HG03460 (cell line): ENCODE measurements at regions not wholly inside any gene's neighbourhood (a gene's known extent, or its start where the extent isn't known, plus 50 kb on each side); places are given as distances from the start of the nearest gene placed in this dataset.

Source experiments
- ATAC-seq: cut with Tn5 transposase; IDR thresholded peaks from one replicate; pipeline ENCODE4 v1.9.1; 2021; ENCODE audit not compliant: unreplicated experiment

DNA sequence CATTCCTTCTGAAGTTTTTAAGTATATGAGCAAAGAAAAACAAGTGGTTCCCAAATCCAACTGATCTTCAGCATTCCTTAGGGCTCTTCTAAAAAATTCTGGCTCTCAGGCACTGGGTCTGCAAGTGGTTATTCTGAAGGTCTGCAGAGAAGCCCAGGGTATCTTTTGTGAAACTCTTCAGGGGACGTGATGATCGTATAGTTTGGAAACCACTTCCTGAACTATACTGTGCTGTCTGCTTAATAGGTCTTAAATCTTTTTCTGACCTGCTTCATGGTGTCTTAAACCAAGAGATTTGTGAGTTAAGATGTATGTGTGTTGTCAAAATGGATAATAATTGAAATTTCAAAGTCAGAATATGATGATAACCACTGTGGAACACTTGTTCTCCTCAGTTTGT, 115.5 kb downstream of the LHX9 start:
- ATAC-seq = no peak

DNA sequence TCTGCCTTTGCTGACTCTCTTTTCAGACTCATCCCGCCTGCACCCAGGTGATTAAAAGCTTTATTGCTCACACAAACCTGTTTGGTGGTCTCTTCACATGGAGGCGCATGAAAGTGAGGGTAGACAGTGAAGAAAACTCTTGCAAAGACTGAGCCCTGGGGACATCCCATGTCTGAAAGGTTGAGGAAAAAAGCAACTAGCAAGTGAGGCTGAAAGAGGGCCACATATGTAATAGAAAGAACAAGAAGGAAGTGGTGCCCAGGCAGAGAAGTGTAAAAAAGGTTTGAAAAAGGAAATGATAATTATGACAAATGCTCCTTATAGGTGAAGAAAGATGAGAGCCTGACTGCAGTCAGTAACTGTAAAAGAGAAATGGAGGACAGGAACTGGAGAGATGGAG, 115.9 kb upstream of the NEK7 start:
- no peak for ATAC-seq

DNA sequence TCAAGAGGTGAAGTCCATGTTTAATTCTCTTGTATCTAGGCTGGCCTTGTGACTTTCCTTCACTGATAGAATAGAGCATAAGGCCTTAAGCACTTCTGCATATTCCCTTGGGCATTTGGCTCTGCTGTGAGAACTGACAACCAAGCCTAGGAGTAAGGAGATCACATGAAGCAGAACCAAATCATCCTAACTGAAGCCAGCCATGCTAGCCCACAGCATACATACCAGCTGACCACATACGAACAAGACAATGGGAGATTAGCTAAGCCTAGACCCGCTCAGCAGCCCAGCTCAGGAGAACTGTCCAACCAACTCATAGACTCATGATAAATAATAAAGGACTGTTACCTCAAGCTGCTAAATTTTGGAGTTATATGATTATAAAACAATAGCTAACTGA, 114.6 kb upstream of the NEK7 start:
- ATAC-seq = no peak

DNA sequence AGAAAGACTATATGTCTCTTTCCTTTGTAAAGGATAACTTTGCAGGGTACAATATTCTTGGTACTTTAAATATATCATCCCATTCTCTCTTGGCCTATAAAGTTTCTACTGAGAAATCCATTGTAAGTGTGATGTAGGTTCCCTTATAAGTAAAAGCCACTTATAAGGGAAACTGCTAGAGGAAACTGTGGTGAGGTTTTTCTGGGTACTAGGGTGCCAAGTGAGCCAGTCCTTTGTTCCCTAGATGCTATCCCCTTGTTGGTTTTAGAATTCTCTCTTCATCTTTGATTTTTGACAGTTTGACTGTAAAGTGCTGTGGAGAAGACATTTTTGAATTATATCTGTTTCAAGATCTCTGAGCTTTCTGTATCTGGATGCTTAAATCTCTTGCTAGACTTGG, 108.9 kb upstream of the NEK7 start:
- no peak for ATAC-seq

GRCh38 chr1:198054510-198054909, 102.3 kb upstream of the NEK7 start:
- no peak for ATAC-seq

GRCh38 chr1:198056255-198056654, 100.5 kb upstream of the NEK7 start:
- ATAC-seq = peak; percentile 72

DNA sequence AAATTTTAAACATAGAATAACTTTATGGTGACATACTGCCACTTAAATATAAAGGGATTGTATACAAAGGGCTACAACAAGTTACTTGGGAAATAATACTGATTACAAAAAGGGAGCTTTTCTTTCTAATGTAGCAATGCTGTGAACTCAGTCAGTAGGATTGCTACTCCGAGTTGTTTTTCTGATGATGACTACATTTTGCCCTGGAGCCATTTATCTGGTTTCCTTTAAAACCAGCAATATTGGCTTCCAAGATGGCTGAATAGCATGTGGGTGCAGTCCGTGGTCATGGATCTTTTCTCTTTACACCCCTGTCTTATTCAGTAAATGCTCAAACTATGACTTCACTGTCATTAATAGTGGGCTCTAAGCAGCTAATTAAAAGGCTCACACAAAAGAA, 92.6 kb upstream of the NEK7 start:
- no peak for ATAC-seq

GRCh38 chr1:198068285-198068684, 88.5 kb upstream of the NEK7 start:
- ATAC-seq = no peak

GRCh38 chr1:198072177-198072576, 84.6 kb upstream of the NEK7 start:
- ATAC-seq = no peak

DNA sequence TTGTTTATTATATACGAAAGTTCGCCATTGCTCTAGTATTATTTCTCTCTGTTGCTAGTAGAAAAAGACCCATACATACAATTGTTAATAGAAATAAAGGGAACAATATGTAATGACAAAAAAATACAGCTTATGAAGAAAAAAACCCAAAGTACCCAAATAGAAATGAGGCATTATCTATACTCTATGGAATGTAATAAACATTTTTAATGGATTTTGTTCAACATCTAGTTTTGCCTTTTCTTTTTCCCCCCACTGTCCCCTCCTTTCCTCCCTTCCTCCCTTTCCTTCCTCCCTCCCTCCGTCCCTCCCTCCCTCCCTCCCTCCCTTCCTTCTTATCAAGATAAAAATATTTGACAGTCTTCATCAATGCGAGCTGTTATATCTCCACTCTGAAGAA, 81.5 kb upstream of the NEK7 start:
- ATAC-seq = no peak

- ATAC-seq = no peak
These were observed 77.3 kb upstream of the NEK7 start for GRCh38 chr1:198079432-198079951.

GRCh38 chr1:198082576-198082975, 74.2 kb upstream of the NEK7 start:
- ATAC-seq = no peak

DNA sequence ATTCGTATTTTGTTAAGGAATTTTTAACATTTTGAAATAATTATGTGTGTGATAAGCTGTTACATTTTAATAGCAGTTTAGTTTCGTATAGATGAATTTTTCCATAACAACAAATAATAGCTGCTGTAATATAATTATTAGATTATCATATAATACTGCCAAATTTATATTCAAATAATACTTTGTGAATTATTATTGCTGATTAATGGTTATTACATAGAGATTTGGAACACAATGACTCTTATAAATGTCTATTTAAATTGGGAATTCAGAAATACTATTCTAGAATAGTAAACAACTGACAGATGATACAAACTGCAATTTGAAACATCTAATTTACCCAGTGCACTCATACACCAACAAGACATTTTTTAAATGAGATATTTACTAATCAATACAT, 73.2 kb upstream of the NEK7 start:
- no peak for ATAC-seq

DNA sequence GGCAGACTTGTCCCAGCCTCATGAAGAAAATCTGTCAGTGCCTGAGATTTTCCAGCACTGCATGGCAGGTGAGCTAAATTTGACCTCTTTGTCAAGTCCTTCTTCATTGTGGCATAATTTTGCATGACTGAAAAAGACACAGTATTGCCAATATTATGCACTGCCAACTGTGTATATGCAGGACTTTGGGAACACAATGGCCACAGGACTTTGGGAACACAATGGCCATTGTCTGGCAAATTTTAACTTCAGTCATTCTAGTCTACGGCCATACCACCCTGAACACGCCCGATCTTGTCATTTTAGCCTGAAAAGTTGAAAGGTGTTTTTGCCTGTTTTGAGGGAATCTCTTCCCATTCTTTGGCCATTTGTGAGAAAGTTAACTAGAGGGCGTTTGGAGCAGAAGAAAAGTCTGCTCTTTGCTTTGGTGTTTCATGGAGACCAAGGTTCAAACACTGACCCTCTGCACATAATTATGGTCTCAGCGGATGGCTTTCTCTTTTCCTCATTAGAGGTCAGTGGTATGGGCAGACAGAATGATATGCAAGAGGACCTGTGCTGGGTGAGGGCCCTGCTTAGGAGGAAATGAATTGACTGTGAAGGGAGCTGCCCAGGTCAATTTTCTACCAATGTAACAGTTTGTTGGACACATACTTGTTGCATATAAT, 72.4 kb upstream of the NEK7 start:
- ATAC-seq = no peak

DNA sequence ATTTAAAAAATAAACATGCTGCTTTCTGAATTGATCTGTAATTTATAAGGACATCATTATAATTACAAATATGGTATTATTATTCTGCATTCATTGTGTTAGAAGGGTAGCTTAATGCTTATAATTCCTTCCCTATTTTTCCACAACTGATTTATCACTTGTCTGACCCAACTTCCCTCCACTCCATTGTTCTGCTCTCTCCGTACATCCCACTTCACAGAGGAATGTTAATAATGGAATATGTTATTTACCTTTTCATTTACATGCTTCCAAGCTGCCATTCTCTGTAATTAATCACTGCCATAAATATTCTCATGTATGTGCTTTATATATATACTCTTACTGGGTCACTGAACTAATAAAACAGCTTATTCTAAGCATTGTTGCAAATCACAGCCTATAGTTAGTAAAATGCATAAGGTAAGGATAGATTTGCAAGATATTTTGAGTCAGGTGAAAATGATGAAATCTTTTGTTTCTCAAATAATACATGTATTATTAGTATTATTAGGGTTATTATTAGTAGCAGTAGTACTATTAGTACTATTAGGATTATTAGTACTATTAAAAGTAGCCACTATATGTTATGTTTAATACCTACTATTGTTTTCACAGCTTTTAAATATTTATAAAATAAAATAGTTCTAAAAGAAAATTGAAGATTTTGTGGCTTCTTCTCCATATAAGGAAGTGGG, 70.6 kb upstream of the NEK7 start:
- no peak for ATAC-seq

DNA sequence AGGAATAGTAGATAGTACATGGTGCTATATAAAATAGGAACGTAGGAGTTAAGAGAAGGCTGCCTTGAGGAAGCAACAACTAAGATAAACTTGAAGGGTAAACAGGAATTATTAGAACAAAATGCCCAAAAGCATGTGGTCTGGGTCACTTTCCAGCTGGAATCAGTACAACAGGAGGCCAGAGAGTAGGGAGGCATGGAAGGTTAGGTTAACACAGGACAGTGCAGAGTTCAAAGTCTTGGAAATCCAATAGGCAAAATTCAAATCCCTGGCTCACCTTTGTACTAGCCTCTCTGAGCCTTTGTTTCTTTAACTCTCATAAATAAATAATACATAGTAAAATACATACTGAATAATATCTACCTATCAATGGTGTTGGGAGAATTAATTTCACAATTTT, 69.0 kb upstream of the NEK7 start:
- no peak for ATAC-seq

GRCh38 chr1:198088360-198089071, 68.3 kb upstream of the NEK7 start:
- ATAC-seq = no peak

- ATAC-seq = no peak
These were observed 60.4 kb upstream of the NEK7 start for GRCh38 chr1:198096390-198096789.

- ATAC-seq = no peak
These were observed 57.0 kb upstream of the NEK7 start for GRCh38 chr1:198099755-198100154.

GRCh38 chr1:198101716-198102453, 54.9 kb upstream of the NEK7 start:
- no peak for ATAC-seq

- no peak for ATAC-seq
These were observed 54.4 kb upstream of the NEK7 start for GRCh38 chr1:198102454-198102827.
